SK-N-MC (cell line): ENCODE measurements at regions not wholly inside any gene's neighbourhood (a gene's known extent, or its start where the extent isn't known, plus 50 kb on each side); places are given as distances from the start of the nearest gene placed in this dataset.

ENCODE experiments used
- EZH2 ChIP-seq: fragments of 200-600 bp; sonication (generic); IDR thresholded peaks from one replicate; pipeline ENCODE4 v1.6.1; 2017; ENCODE audit warnings: antibody characterized with exemption
- POLR2AphosphoS5 ChIP-seq: IDR thresholded peaks from 2 replicates; pipeline ENCODE4 v1.6.1; 2012; ENCODE audit warnings: mild to moderate bottlenecking, low read depth, low read length, borderline replicate concordance

DNA sequence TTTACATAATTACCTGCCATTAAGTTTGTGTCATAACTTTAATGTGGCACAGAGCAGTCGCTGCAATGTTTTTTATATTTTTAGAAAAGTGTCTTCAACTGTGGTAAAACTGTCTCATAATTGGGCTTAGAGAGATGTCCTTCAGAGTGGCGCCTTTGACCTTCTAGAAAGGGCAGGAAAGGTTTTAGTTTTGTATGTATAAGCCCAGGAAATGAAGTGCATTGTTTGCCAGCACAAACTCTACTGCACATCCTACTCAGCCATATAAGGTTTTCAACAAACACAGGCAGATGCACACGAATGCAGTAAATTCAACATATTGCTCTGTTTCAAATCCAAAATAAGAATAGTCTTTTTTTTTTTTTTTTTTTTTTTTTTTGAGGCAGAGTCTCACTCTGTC is 201.4 kb downstream of the ALDH8A1 start:
- TF ChIP-seq EZH2 (no peak), POLR2AphosphoS5 (no peak)
